Muscle layer of duodenum (tissue), 2 donors: ENCODE measurements at regions not wholly inside any gene's neighbourhood (a gene's known extent, or its start where the extent isn't known, plus 50 kb on each side); places are given as distances from the start of the nearest gene placed in this dataset.
"Not testable (repeated sequence)": the region's sequence is repeated elsewhere in the genome, so short reads cannot be mapped to it uniquely, and the experiment has no call there.

Experiments
- H3K27ac ChIP-seq: one replicate; pipeline ENCODE4 v1.7.0; 2013; ENCODE audit warnings: mild to moderate bottlenecking, low read length
- H3K27me3 ChIP-seq: one replicate; pipeline ENCODE4 v1.7.0; 2013; ENCODE audit warnings: low read depth, mild to moderate bottlenecking, control low read depth, low read length
- H3K36me3 ChIP-seq, 2 donors: one replicate each; pipeline ENCODE4 v1.7.0; 2013; ENCODE audit warnings: low read length in 2 of 2, control low read depth in 1 of 2, mild to moderate bottlenecking in 1 of 2; ENCODE audit not compliant: insufficient read depth in 2 of 2, control insufficient read depth in 1 of 2
- H3K4me1 ChIP-seq, 2 donors: one replicate each; pipeline ENCODE4 v1.7.0; 2013; ENCODE audit warnings: low read length in 2 of 2, mild to moderate bottlenecking in 2 of 2, control low read depth in 1 of 2, moderate library complexity in 1 of 2; ENCODE audit not compliant: insufficient read depth in 2 of 2, control insufficient read depth in 1 of 2
- H3K4me3 ChIP-seq, 2 donors: one replicate each; pipeline ENCODE4 v1.7.0; 2013; ENCODE audit warnings: low read length in 2 of 2, low read depth in 1 of 2, mild to moderate bottlenecking in 1 of 2
- H3K9me3 ChIP-seq, 2 donors: one replicate each; pipeline ENCODE4 v1.7.0; 2013; ENCODE audit warnings: low read length in 2 of 2, control low read depth in 1 of 2, mild to moderate bottlenecking in 1 of 2; ENCODE audit not compliant: control insufficient read depth in 1 of 2
- donor health status: healthy.

GRCh38 chr5:118365718-118366117 is 622.6 kb downstream of the DTWD2 start:
- H3K27ac ChIP-seq: no peak overlapping the region
- no peaks in the 10 kb centered on the region for H3K27me3 ChIP-seq
- H3K36me3 ChIP-seq: no peaks in the 10 kb centered on the region
- no peaks in the 10 kb centered on the region for H3K4me1 ChIP-seq
- H3K4me3 ChIP-seq: no peak overlapping the region
- no peaks in the 10 kb centered on the region for H3K9me3 ChIP-seq

DNA sequence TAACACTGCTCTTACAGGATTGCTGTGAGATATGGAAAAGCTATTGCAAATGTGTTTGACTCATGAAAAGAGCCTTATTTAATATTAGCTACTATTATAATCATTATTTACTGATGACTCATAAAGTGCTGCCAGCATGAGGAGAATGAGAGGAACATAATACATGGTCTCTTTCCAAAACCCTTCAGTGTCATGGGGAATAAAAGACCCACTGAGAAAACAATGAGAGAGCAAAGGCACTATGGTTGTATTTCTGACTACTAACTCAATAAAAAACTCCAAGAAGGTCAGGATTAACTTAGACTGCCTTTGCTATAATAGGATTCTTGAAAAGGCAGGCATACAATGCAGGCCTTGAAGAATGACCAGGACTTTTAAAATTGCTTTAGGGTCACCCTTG is 633.5 kb downstream of the DTWD2 start:
- H3K27me3 ChIP-seq: no peaks in the 10 kb centered on the region
- no peak overlapping the region for H3K27ac ChIP-seq
- no peak overlapping the region for H3K4me3 ChIP-seq
- H3K4me1 ChIP-seq: no peaks in the 10 kb centered on the region
- no peaks in the 10 kb centered on the region for H3K36me3 ChIP-seq
- H3K9me3 ChIP-seq: no peaks in the 10 kb centered on the region

GRCh38 chr5:118353970-118354369 is 634.4 kb downstream of the DTWD2 start:
- Histone ChIP-seq H3K36me3 (no peaks in the 10 kb centered on the region), H3K9me3 (no peaks in the 10 kb centered on the region), H3K27me3 (no peaks in the 10 kb centered on the region), H3K4me3 (no peak overlapping the region), H3K4me1 (no peaks in the 10 kb centered on the region), H3K27ac (no peak overlapping the region)

GRCh38 chr5:118336468-118336867 is 651.9 kb downstream of the DTWD2 start:
- H3K4me3 ChIP-seq: no peak overlapping the region
- H3K36me3 ChIP-seq: no peaks in the 10 kb centered on the region
- no peak overlapping the region for H3K27ac ChIP-seq
- H3K4me1 ChIP-seq: no peaks in the 10 kb centered on the region
- H3K9me3 ChIP-seq: no peaks in the 10 kb centered on the region
- no peaks in the 10 kb centered on the region for H3K27me3 ChIP-seq

DNA sequence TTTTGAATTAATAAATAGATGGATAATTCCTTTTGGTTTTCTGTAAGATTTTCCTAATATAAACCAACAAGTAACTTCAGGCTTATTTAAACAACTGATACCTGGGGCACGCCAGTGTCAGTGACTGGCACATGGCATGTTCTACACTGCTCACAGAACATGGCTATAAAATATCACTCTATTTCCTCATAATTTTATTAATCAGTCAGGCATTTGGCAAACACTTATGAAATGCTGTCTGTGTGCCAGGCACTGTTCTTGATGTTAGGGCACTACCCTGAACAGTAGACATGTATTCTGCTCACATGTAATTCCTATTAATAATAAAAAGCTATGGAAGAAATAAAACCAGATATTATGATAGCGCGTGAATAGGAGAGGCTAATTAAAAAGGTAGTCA is 661.0 kb downstream of the DTWD2 start:
- no peaks in the 10 kb centered on the region for H3K4me1 ChIP-seq
- H3K27me3 ChIP-seq: no peaks in the 10 kb centered on the region
- peaks cover 0 to 6% of the 10 kb centered on the region in 2 donors for H3K9me3 ChIP-seq
- H3K27ac ChIP-seq: no peak overlapping the region
- no peak overlapping the region for H3K4me3 ChIP-seq
- no peaks in the 10 kb centered on the region for H3K36me3 ChIP-seq

- no peak overlapping the region for H3K27ac ChIP-seq
- peaks cover 0 to 6% of the 10 kb centered on the region in 2 donors for H3K9me3 ChIP-seq
- H3K4me3 ChIP-seq: no peak overlapping the region
- H3K4me1 ChIP-seq: no peaks in the 10 kb centered on the region
- no peaks in the 10 kb centered on the region for H3K27me3 ChIP-seq
- no peaks in the 10 kb centered on the region for H3K36me3 ChIP-seq
Measured at GRCh38 chr5:118326481-118327045, 661.8 kb downstream of the DTWD2 start.

DNA sequence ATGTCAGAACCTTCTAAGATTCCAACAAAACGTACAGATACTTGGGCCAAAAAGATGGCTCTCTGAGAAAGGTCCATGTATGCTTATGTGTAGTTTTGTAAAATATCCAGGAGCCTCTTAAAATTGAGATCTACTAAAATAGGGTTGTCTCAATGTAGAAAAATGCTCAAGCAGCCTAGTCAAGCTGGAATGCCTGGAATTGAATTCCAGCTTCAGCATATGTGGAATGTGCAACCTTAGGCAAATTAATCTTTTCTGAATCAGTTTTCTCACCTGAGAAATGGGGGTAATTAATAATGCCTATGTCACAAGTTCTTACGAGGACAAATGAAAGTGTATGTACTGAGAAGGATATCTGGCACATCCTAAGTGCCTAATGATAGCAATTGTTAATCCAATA is 662.4 kb downstream of the DTWD2 start:
- Histone ChIP-seq H3K27me3 (no peaks in the 10 kb centered on the region), H3K27ac (no peak overlapping the region), H3K4me1 (no peaks in the 10 kb centered on the region), H3K36me3 (no peaks in the 10 kb centered on the region), H3K9me3 (peaks cover 0 to 6% of the 10 kb centered on the region in 2 donors), H3K4me3 (no peak overlapping the region)

GRCh38 chr5:118323723-118324122 is 664.6 kb downstream of the DTWD2 start:
- H3K4me3 ChIP-seq, H3K36me3 ChIP-seq, H3K4me1 ChIP-seq, H3K9me3 ChIP-seq, H3K27me3 ChIP-seq, H3K27ac ChIP-seq: not testable (repeated sequence)

DNA sequence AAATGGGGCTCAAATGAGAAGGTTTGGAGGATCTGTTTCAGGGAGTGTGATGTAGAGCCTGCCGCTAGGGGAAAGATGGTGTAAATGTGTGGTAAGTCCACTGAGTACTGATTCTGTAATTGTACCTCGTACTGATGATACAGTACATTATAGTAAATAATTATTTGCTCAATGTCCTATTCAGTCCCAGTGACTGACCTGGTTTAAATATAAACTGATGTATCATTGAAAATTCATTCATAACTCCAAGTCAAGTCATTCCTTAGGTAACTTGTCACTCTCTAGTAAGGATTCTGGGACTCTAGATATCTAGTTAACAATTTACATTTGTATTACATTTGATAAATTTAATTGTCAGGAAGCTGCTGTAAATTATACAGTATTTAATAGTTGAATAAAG is 667.3 kb downstream of the DTWD2 start:
- Histone ChIP-seq H3K4me1 (no peaks in the 10 kb centered on the region), H3K27me3 (no peaks in the 10 kb centered on the region), H3K27ac (no peak overlapping the region), H3K9me3 (peaks cover 0 to 6% of the 10 kb centered on the region in 2 donors), H3K4me3 (no peak overlapping the region), H3K36me3 (no peaks in the 10 kb centered on the region)

DNA sequence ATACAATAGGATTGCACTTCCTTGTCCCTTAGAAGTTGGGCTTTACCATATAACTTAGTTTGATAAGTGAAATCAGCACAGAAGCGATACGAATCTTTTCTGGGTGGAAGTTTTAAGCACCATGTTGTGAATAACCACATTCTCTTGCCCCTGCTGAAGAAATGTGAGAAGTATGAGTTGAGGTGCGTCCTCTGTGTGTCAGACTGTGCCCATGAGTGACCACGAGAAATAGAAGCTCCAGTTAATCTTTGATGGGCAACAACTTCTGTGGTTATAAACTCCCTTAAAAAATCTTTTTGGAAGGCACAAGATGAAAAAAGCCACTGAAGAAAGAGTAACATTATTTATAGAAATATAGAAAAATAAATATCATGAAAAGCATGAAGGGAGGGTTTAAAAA is 668.2 kb downstream of the DTWD2 start:
- Histone ChIP-seq H3K4me1 (no peaks in the 10 kb centered on the region), H3K27ac (no peak overlapping the region), H3K27me3 (no peaks in the 10 kb centered on the region), H3K4me3 (no peak overlapping the region), H3K36me3 (no peaks in the 10 kb centered on the region), H3K9me3 (peaks cover 0 to 6% of the 10 kb centered on the region in 2 donors)

DNA sequence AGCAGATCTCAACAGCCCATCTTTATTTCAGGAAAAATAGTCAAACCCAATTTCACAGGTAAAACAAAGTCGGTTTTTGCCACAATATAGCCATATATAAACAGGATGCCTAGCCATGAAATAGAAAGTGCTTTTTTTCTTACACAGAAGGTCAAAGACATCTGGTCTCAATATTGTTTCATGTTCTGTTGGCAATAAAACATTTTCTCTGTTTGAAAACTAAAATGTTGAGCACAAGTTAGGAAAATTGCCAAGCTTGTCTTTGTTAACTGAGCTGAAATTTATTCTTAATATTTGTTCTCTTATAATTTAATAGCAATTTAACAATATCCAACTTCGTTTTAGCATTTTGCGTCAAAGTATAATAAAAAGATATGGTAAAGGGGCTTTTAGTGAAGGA is 673.4 kb downstream of the DTWD2 start:
- Histone ChIP-seq H3K27ac (no peak overlapping the region), H3K9me3 (no peaks in the 10 kb centered on the region), H3K4me1 (no peaks in the 10 kb centered on the region), H3K4me3 (no peak overlapping the region), H3K27me3 (no peaks in the 10 kb centered on the region), H3K36me3 (no peaks in the 10 kb centered on the region)

GRCh38 chr5:118311103-118311819 is 677.1 kb downstream of the DTWD2 start:
- Histone ChIP-seq H3K36me3 (no peaks in the 10 kb centered on the region), H3K9me3 (no peaks in the 10 kb centered on the region), H3K4me1 (no peaks in the 10 kb centered on the region), H3K4me3 (no peak overlapping the region), H3K27me3 (no peaks in the 10 kb centered on the region), H3K27ac (no peak overlapping the region)
